ENCODE measurements at regions not wholly inside any gene's neighbourhood (a gene's known extent, or its start where the extent isn't known, plus 50 kb on each side); places are given as distances from the start of the nearest gene placed in this dataset.

DNA sequence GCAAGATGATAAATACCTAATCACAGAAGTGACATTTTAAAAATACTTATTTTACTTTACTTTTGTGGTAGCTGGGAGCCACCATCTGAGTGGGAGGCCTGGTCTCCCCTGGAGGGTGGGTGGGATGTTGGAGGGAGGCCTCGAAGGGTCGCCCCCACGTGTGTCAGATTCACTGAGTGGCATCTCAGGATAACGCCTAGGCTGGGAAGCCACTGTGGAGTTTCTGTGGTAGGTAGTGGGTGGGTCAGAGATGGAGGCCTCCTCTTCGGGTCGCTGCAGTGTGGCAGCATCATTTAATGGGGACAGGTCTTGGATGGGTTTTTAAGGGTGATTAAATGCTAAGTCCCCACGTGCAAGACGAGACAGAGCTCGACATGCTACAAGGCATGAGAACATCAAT, 1154.8 kb upstream of the CDH18 start:
- TF ChIP-seq POLR2A (IDR thresholded peaks at IDR 0.05; ENCODE audit: extremely low read depth, insufficient read length) (no peak), MYC (IDR thresholded peaks at IDR 0.05; ENCODE audit: low read depth, low read length) (no peak)
- TF ChIP-seq, protein P1, sequence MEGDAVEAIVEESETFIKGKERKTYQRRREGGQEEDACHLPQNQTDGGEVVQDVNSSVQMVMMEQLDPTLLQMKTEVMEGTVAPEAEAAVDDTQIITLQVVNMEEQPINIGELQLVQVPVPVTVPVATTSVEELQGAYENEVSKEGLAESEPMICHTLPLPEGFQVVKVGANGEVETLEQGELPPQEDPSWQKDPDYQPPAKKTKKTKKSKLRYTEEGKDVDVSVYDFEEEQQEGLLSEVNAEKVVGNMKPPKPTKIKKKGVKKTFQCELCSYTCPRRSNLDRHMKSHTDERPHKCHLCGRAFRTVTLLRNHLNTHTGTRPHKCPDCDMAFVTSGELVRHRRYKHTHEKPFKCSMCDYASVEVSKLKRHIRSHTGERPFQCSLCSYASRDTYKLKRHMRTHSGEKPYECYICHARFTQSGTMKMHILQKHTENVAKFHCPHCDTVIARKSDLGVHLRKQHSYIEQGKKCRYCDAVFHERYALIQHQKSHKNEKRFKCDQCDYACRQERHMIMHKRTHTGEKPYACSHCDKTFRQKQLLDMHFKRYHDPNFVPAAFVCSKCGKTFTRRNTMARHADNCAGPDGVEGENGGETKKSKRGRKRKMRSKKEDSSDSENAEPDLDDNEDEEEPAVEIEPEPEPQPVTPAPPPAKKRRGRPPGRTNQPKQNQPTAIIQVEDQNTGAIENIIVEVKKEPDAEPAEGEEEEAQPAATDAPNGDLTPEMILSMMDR (IDR thresholded peaks at IDR 0.05; ENCODE audit: low read depth, low read length) = no peak
- TF ChIP-seq, protein P2, sequence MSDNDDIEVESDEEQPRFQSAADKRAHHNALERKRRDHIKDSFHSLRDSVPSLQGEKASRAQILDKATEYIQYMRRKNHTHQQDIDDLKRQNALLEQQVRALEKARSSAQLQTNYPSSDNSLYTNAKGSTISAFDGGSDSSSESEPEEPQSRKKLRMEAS (IDR thresholded peaks at IDR 0.05; ENCODE audit: low read depth, low read length) = no peak
